Choroid plexus epithelial cell (primary cell): ENCODE measurements at regions not wholly inside any gene's neighbourhood (a gene's known extent, or its start where the extent isn't known, plus 50 kb on each side); places are given as distances from the start of the nearest gene placed in this dataset.

Source experiments
- DNase-seq: peaks from one replicate; pipeline ENCODE4 v3.0.0-alpha.2; 2010; ENCODE audit warnings: low read depth
- H3K4me3 ChIP-seq: 2 replicates; pipeline ENCODE4 v1.5.1; 2011; ENCODE audit warnings: low read depth, mild to moderate bottlenecking, control low read depth, low read length, moderate library complexity
- TF ChIP-seq, protein P1 (sequence below): conservative IDR thresholded peaks from 2 replicates; pipeline ENCODE4 v1.5.1; 2011; ENCODE audit warnings: low read depth, mild to moderate bottlenecking, control low read depth, inconsistent platforms, low read length, moderate library complexity

- TF ChIP-seq, protein P1, sequence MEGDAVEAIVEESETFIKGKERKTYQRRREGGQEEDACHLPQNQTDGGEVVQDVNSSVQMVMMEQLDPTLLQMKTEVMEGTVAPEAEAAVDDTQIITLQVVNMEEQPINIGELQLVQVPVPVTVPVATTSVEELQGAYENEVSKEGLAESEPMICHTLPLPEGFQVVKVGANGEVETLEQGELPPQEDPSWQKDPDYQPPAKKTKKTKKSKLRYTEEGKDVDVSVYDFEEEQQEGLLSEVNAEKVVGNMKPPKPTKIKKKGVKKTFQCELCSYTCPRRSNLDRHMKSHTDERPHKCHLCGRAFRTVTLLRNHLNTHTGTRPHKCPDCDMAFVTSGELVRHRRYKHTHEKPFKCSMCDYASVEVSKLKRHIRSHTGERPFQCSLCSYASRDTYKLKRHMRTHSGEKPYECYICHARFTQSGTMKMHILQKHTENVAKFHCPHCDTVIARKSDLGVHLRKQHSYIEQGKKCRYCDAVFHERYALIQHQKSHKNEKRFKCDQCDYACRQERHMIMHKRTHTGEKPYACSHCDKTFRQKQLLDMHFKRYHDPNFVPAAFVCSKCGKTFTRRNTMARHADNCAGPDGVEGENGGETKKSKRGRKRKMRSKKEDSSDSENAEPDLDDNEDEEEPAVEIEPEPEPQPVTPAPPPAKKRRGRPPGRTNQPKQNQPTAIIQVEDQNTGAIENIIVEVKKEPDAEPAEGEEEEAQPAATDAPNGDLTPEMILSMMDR: no peak
- no peak overlapping the region for H3K4me3 ChIP-seq
- DNase-seq: no peak
Observed at GRCh38 chr9:135288054-135288453, 191.5 kb upstream of the PPP1R26 start.

- no peak for DNase-seq
- H3K4me3 ChIP-seq: no peak overlapping the region
- TF ChIP-seq, protein P1: no peak
Observed at GRCh38 chr9:135289081-135289491, 190.5 kb upstream of the PPP1R26 start.

DNA sequence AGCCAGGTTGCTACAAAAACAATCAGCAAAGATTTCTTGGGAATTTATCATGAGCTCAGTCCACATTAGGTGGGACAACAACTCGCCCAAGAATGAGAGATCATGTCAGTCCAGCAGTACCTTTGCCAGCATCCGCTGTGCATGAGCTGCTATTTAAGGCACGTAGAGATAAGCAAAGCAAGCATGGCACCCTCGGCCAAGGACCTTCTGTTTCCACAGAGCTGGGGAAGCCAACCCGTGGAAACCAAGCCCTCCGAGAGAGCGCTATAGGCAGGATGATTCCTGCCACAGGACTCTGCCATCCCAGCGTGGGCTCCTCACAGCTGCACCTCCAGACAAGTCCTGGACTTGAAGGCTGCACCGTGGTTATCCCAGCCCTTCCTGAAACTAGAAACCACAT is 189.5 kb upstream of the PPP1R26 start:
- DNase-seq: no peak
- TF ChIP-seq, protein P1: no peak
- H3K4me3 ChIP-seq: no peak overlapping the region

- no peak for DNase-seq
- H3K4me3 ChIP-seq: no peak overlapping the region
- TF ChIP-seq, protein P1: no peak
Observed at GRCh38 chr9:135290566-135290965, 189.0 kb upstream of the PPP1R26 start.

DNA sequence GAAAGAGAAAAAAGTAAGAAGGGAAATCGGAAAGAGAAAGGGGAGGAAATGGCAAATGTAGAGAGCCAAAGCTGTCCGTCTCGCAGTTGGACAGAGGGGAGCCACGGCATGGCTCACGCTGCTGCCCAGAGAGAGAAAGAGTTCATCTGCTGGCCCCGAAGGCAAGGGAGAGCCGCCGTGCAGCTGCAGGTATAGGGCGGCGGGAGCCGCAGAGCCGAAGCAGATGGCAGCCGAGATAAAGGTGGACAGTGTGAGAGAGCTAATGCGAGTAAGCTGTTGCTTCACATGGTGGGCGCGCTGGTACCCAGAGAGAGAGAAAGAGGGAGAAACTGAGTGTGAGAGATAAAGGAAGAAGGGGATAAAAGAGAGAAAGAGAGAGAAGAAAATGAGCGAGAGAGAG is 188.4 kb upstream of the PPP1R26 start:
- no peak for DNase-seq
- TF ChIP-seq, protein P1: no peak
- no peak overlapping the region for H3K4me3 ChIP-seq

GRCh38 chr9:135294836-135295235 is 184.7 kb upstream of the PPP1R26 start:
- no peak overlapping the region for H3K4me3 ChIP-seq
- TF ChIP-seq, protein P1: no peak
- no peak for DNase-seq

DNA sequence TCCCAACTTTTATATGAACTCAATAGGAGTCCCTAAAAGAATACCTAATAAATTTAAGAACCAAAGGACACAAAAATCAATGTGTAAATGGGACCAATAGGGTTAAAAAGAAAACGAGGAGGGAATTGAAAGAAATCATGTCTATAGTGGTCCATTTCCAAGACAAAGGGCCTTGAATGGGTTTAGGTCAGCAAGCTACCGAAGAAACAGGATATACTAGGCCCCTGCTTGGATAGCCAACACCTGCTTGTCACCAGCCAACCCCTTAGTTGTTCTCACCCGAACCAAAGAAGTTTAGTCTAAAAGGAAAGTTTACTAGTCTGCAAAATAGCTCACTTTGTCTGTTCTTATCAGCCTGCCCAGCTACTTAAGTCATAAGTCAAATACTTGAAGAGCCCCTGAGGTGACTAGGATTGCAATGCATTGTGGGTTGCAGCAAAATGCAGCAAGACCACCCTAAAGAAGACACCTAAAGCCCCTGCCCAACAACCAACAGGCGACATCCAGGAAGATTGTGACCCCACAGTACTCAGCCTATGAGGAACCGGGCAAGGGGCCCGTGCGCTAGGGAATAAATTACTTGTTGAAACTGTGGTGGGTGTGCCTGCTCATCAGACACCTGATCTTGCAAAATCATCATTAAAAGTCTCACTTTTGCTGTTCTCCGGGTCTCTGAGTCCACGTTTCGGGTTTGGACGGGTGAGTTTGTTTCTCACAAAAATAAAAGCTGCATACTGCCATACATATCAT is 183.9 kb upstream of the PPP1R26 start:
- no peak for DNase-seq
- TF ChIP-seq, protein P1: no peak
- H3K4me3 ChIP-seq: no peak overlapping the region
